ENCODE measurements at regions not wholly inside any gene's neighbourhood (a gene's known extent, or its start where the extent isn't known, plus 50 kb on each side); places are given as distances from the start of the nearest gene placed in this dataset.
"Not testable (repeated sequence)": the region's sequence is repeated elsewhere in the genome, so short reads cannot be mapped to it uniquely, and the experiment has no call there.

GRCh38 chrX:138964501-138964900 lies 253.0 kb upstream of the FGF13 start:
- no peak for ATAC-seq
- intact Hi-C loops (cut with DNase I, micrococcal nuclease), result no loop called here
- Histone ChIP-seq H3K36me3 (ENCODE audit: low read depth) (no peaks in the 10 kb centered on the region), H3K4me1 (ENCODE audit: low read depth) (no peaks in the 10 kb centered on the region), H3K9me3 (no peaks in the 10 kb centered on the region), H3K4me3 (no peak overlapping the region)
- no peak for DNase-seq
- TF ChIP-seq CTCF (IDR thresholded peaks at IDR 0.05), result no peak

GRCh38 chrX:138962419-138962818 lies 250.9 kb upstream of the FGF13 start:
- H3K4me1 ChIP-seq (ENCODE audit: low read depth); H3K36me3 ChIP-seq (ENCODE audit: low read depth); H3K4me3 ChIP-seq; DNase-seq; ATAC-seq; intact Hi-C loops (cut with DNase I, micrococcal nuclease); H3K9me3 ChIP-seq: not testable (repeated sequence)

- H3K4me1 ChIP-seq (ENCODE audit: low read depth), result no peaks in the 10 kb centered on the region
- H3K9me3 ChIP-seq, result no peaks in the 10 kb centered on the region
- ATAC-seq, result no peak
- intact Hi-C loops (cut with DNase I, micrococcal nuclease), result no loop called here
- TF ChIP-seq CTCF (IDR thresholded peaks at IDR 0.05), result no peak
- H3K36me3 ChIP-seq (ENCODE audit: low read depth), result no peaks in the 10 kb centered on the region
- no peak for DNase-seq
- no peak overlapping the region for H3K4me3 ChIP-seq
Observed at GRCh38 chrX:138954976-138955375, 243.5 kb upstream of the FGF13 start.

- DNase-seq, result no peak
- Histone ChIP-seq H3K4me3 (no peak overlapping the region), H3K4me1 (ENCODE audit: low read depth) (no peaks in the 10 kb centered on the region), H3K9me3 (no peaks in the 10 kb centered on the region), H3K36me3 (ENCODE audit: low read depth) (no peaks in the 10 kb centered on the region)
- intact Hi-C loops (cut with DNase I, micrococcal nuclease), result no loop called here
- TF ChIP-seq CTCF (IDR thresholded peaks at IDR 0.05), result no peak
- no peak for ATAC-seq
Observed at GRCh38 chrX:138946926-138947325, 235.4 kb upstream of the FGF13 start.

- Histone ChIP-seq H3K4me1 (ENCODE audit: low read depth) (no peaks in the 10 kb centered on the region), H3K4me3 (no peak overlapping the region), H3K36me3 (ENCODE audit: low read depth) (no peaks in the 10 kb centered on the region), H3K9me3 (no peaks in the 10 kb centered on the region)
- DNase-seq (no peak), ATAC-seq (no peak)
- TF ChIP-seq CTCF (IDR thresholded peaks at IDR 0.05), result no peak
- intact Hi-C loops (cut with DNase I, micrococcal nuclease), result no loop called here
Observed at GRCh38 chrX:138945219-138945618, 233.7 kb upstream of the FGF13 start.

- intact Hi-C loops (cut with DNase I, micrococcal nuclease), result no loop called here
- ATAC-seq, result no peak
- no peaks in the 10 kb centered on the region for H3K4me1 ChIP-seq (ENCODE audit: low read depth)
- no peaks in the 10 kb centered on the region for H3K9me3 ChIP-seq
- no peak overlapping the region for H3K4me3 ChIP-seq
- TF ChIP-seq CTCF (IDR thresholded peaks at IDR 0.05), result no peak
- no peak for DNase-seq
- no peaks in the 10 kb centered on the region for H3K36me3 ChIP-seq (ENCODE audit: low read depth)
Observed at GRCh38 chrX:138939038-138939437, 227.5 kb upstream of the FGF13 start.

Measured in mucosa of descending colon (tissue), 3 donors.